Astrocyte (in vitro differentiated cells and primary cell): ENCODE measurements at regions not wholly inside any gene's neighbourhood (a gene's known extent, or its start where the extent isn't known, plus 50 kb on each side); places are given as distances from the start of the nearest gene placed in this dataset.

Experiments
- DNase-seq: peaks from one replicate; pipeline ENCODE4 v3.0.0-alpha.2; 2010; ENCODE audit warnings: low read depth
- FAIRE-seq: peaks from 2 replicates; lab custom pipeline; 2011; peaks lifted over from hg19 to GRCh38; lab: Jason Lieb, UNC
- H2AFZ ChIP-seq: 2 replicates; pipeline ENCODE4 v1.6.0; 2012; ENCODE audit warnings: low read depth, low read length, inconsistent platforms
- H3K27ac ChIP-seq: 2 replicates; pipeline ENCODE4 v1.5.1; 2011; ENCODE audit warnings: low read depth, low read length, inconsistent platforms
- H3K27me3 ChIP-seq: 2 replicates; pipeline ENCODE4 v1.6.0; 2011; ENCODE audit warnings: low read length, inconsistent platforms; ENCODE audit not compliant: insufficient read depth
- H3K36me3 ChIP-seq: 2 replicates; pipeline ENCODE4 v1.5.1; 2011; ENCODE audit warnings: low read length, inconsistent platforms; ENCODE audit not compliant: insufficient read depth
- H3K4me1 ChIP-seq: 2 replicates; pipeline ENCODE4 v1.5.1; 2011; ENCODE audit warnings: low read length, inconsistent platforms; ENCODE audit not compliant: insufficient read depth
- H3K4me2 ChIP-seq: 2 replicates; pipeline ENCODE4 v1.6.0; 2012; ENCODE audit warnings: low read length, inconsistent platforms
- H3K4me3 ChIP-seq: 2 replicates; pipeline ENCODE4 v1.5.1; 2011; ENCODE audit warnings: low read depth, mild to moderate bottlenecking, low read length, inconsistent platforms; ENCODE audit not compliant: insufficient read depth
- H3K79me2 ChIP-seq: 2 replicates; pipeline ENCODE4 v1.6.0; 2012; ENCODE audit warnings: mild to moderate bottlenecking, low read length, inconsistent platforms; ENCODE audit not compliant: insufficient read depth
- H3K9ac ChIP-seq: 2 replicates; pipeline ENCODE4 v1.6.0; 2012; ENCODE audit warnings: mild to moderate bottlenecking, low read length, inconsistent platforms
- H3K9me3 ChIP-seq: 2 replicates; pipeline ENCODE4 v1.5.1; 2012; ENCODE audit warnings: low read depth, mild to moderate bottlenecking, low read length, inconsistent platforms; ENCODE audit not compliant: insufficient read depth
- H4K20me1 ChIP-seq: 2 replicates; pipeline ENCODE4 v1.6.0; 2012; ENCODE audit warnings: low read length, inconsistent platforms; ENCODE audit not compliant: insufficient read depth
- H3K27ac Mint-ChIP-seq: one replicate; pipeline ENCODE4 v1.8.0; 2021; ENCODE audit warnings: mild to moderate bottlenecking, mixed read lengths; ENCODE audit not compliant: unreplicated experiment
- H3K27me3 Mint-ChIP-seq: one replicate; pipeline ENCODE4 v1.8.0; 2021; ENCODE audit warnings: low read depth, mixed read lengths; ENCODE audit not compliant: unreplicated experiment
- H3K36me3 Mint-ChIP-seq: one replicate; pipeline ENCODE4 v1.8.0; 2021; ENCODE audit warnings: low read depth, mixed read lengths; ENCODE audit not compliant: unreplicated experiment
- H3K4me1 Mint-ChIP-seq: one replicate; pipeline ENCODE4 v1.8.0; 2021; ENCODE audit warnings: low read depth, mixed read lengths; ENCODE audit not compliant: unreplicated experiment
- H3K4me3 Mint-ChIP-seq: one replicate; pipeline ENCODE4 v1.8.0; 2021; ENCODE audit warnings: mild to moderate bottlenecking, moderate library complexity, mixed read lengths; ENCODE audit not compliant: unreplicated experiment
- H3K9me3 Mint-ChIP-seq: one replicate; pipeline ENCODE4 v1.8.0; 2021; ENCODE audit warnings: mild to moderate bottlenecking, mixed read lengths; ENCODE audit not compliant: unreplicated experiment
- CTCF ChIP-seq: IDR thresholded peaks from 2 replicates; pipeline ENCODE4 v1.5.1; 2011; ENCODE audit warnings: low read depth, mild to moderate bottlenecking, inconsistent platforms, low read length, moderate library complexity; ENCODE audit not compliant: insufficient read depth
- EZH2 ChIP-seq: IDR thresholded peaks from 2 replicates; pipeline ENCODE4 v1.6.1; 2012; ENCODE audit warnings: mild to moderate bottlenecking, low read length, inconsistent platforms; ENCODE audit not compliant: insufficient read depth

- Mint-ChIP-seq H3K27me3 (no peaks in the 10 kb centered on the region), H3K4me3 (no peak overlapping the region), H3K4me1 (no peaks in the 10 kb centered on the region), H3K9me3 (no peaks in the 10 kb centered on the region), H3K27ac (no peak overlapping the region), H3K36me3 (no peaks in the 10 kb centered on the region)
- no peak overlapping the region for H3K27ac ChIP-seq
- H2AFZ ChIP-seq, result no peak overlapping the region
- DNase-seq, result no peak
- H3K36me3 ChIP-seq, result no peaks in the 10 kb centered on the region
- no peaks in the 10 kb centered on the region for H3K9me3 ChIP-seq
- no peak for FAIRE-seq
- H3K4me2 ChIP-seq, result no peak overlapping the region
- no peak overlapping the region for H3K9ac ChIP-seq
- no peak for TF ChIP-seq CTCF
- no peak for TF ChIP-seq EZH2
- H3K4me1 ChIP-seq, result no peaks in the 10 kb centered on the region
- H3K79me2 ChIP-seq, result no peaks in the 10 kb centered on the region
- no peaks in the 10 kb centered on the region for H4K20me1 ChIP-seq
- H3K4me3 ChIP-seq, result no peak overlapping the region
- H3K27me3 ChIP-seq, result no peaks in the 10 kb centered on the region
Measured at GRCh38 chr9:31839273-31839672, 545.2 kb upstream of the ACO1 start.

- H3K4me2 ChIP-seq, result no peak overlapping the region
- Mint-ChIP-seq H3K4me1 (no peaks in the 10 kb centered on the region), H3K27me3 (no peaks in the 10 kb centered on the region), H3K27ac (no peak overlapping the region), H3K4me3 (no peak overlapping the region), H3K9me3 (no peaks in the 10 kb centered on the region), H3K36me3 (no peaks in the 10 kb centered on the region)
- no peaks in the 10 kb centered on the region for H3K27me3 ChIP-seq
- H3K9ac ChIP-seq, result no peak overlapping the region
- H3K9me3 ChIP-seq, result no peaks in the 10 kb centered on the region
- no peaks in the 10 kb centered on the region for H3K36me3 ChIP-seq
- no peak overlapping the region for H3K27ac ChIP-seq
- no peak overlapping the region for H2AFZ ChIP-seq
- H3K4me3 ChIP-seq, result no peak overlapping the region
- no peaks in the 10 kb centered on the region for H3K79me2 ChIP-seq
- H3K4me1 ChIP-seq, result no peaks in the 10 kb centered on the region
- FAIRE-seq (no peak), DNase-seq (no peak)
- TF ChIP-seq CTCF (no peak), EZH2 (no peak)
- H4K20me1 ChIP-seq, result no peaks in the 10 kb centered on the region
Measured at GRCh38 chr9:31840702-31841101, 543.7 kb upstream of the ACO1 start.

- no peak overlapping the region for H3K4me3 ChIP-seq
- Mint-ChIP-seq H3K27me3 (no peaks in the 10 kb centered on the region), H3K4me3 (no peak overlapping the region), H3K27ac (no peak overlapping the region), H3K9me3 (no peaks in the 10 kb centered on the region), H3K36me3 (no peaks in the 10 kb centered on the region), H3K4me1 (no peaks in the 10 kb centered on the region)
- no peak overlapping the region for H3K4me2 ChIP-seq
- H4K20me1 ChIP-seq, result no peaks in the 10 kb centered on the region
- no peaks in the 10 kb centered on the region for H3K9me3 ChIP-seq
- DNase-seq, result no peak
- no peak for TF ChIP-seq CTCF
- no peak overlapping the region for H2AFZ ChIP-seq
- no peaks in the 10 kb centered on the region for H3K4me1 ChIP-seq
- no peaks in the 10 kb centered on the region for H3K36me3 ChIP-seq
- no peaks in the 10 kb centered on the region for H3K79me2 ChIP-seq
- H3K27me3 ChIP-seq, result no peaks in the 10 kb centered on the region
- H3K27ac ChIP-seq, result no peak overlapping the region
- FAIRE-seq, result no peak
- H3K9ac ChIP-seq, result no peak overlapping the region
Measured at GRCh38 chr9:31847963-31848362, 536.5 kb upstream of the ACO1 start.
